SK-N-MC (cell line): ENCODE measurements at regions not wholly inside any gene's neighbourhood (a gene's known extent, or its start where the extent isn't known, plus 50 kb on each side); places are given as distances from the start of the nearest gene placed in this dataset.

Experiments used
- DNase-seq: peaks from one replicate; pipeline ENCODE4 v3.0.0-alpha.2; 2011; ENCODE audit warnings: low read depth, low spot score
- H3K27ac ChIP-seq: fragments of 200-600 bp; sonication (generic); 2 replicates; pipeline ENCODE4 v1.5.1; 2016; ENCODE audit warnings: mixed run types
- H3K36me3 ChIP-seq: fragments of 200-600 bp; sonication (generic); 2 replicates; pipeline ENCODE4 v1.6.1; 2017; ENCODE audit warnings: antibody characterized with exemption, low read length, mixed read lengths; ENCODE audit not compliant: insufficient read depth
- H3K4me3 ChIP-seq: fragments of 200-600 bp; sonication (generic); 2 replicates; pipeline ENCODE4 v1.5.1; 2016
- H3K9ac ChIP-seq: fragments of 200-600 bp; sonication (generic); 2 replicates; pipeline ENCODE4 v1.8.0; 2017; ENCODE audit warnings: mixed run types, mixed read lengths; ENCODE audit not compliant: insufficient read length
- H3K9me3 ChIP-seq: fragments of 200-600 bp; sonication (generic); 2 replicates; pipeline ENCODE4 v1.6.1; 2017; ENCODE audit warnings: low read depth, mild to moderate bottlenecking, antibody characterized with exemption, low read length, moderate library complexity, mixed read lengths
- EZH2 ChIP-seq: fragments of 200-600 bp; sonication (generic); IDR thresholded peaks from one replicate; pipeline ENCODE4 v1.6.1; 2017; ENCODE audit warnings: antibody characterized with exemption
- FOXP2 ChIP-seq: optimal IDR thresholded peaks from 2 replicates; pipeline ENCODE3; 2011; ENCODE audit warnings: mild to moderate bottlenecking, moderate library complexity; ENCODE audit not compliant: insufficient read depth; ENCODE audit errors: extremely low read length, control extremely low read depth
- POLR2AphosphoS5 ChIP-seq: IDR thresholded peaks from 2 replicates; pipeline ENCODE4 v1.6.1; 2012; ENCODE audit warnings: mild to moderate bottlenecking, low read depth, low read length, borderline replicate concordance

DNA sequence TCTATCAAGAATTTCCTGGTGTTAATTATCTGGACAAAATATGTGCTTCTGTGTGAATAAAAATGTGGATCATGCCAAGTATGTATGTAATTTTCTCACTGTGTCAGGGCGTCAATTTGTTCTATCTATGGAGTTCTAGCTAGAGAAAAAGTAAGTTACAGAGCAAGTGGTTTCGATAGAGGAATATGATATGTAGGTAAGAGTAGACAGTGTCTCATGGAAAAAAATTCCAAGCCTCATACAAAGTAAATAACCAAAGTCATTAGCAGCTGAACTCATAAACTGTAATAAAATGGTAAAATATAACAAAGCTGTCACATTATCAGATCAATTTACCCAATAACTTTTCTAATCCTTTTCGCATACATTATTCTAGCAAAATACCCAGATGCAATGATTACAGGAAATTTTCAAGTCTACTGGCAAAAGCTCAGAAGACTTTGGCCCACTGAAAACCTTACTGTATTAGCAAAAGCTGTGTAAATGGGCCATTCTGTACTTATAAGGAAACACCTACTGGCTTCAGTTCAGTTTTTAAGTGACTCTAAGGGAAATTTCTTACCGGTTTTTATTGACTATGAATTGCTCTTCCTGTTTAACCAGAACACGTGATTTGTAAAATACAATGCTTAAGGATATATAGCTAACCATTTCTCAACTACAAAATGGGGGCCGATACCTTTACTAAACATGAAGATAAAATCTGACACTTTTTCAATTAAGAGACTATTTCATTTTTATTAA is 121.0 kb upstream of the ARSJ start:
- H3K9me3 ChIP-seq, result no peaks in the 10 kb centered on the region
- no peaks in the 10 kb centered on the region for H3K36me3 ChIP-seq
- H3K27ac ChIP-seq, result peak overlapping the region; percentile 77
- peak overlapping the region; percentile 50; the same call in 1 of the 2 replicates for H3K4me3 ChIP-seq
- no peak for TF ChIP-seq POLR2AphosphoS5
- no peak for TF ChIP-seq EZH2
- TF ChIP-seq FOXP2, result no peak
- no peak overlapping the region for H3K9ac ChIP-seq
- no peak for DNase-seq

DNA sequence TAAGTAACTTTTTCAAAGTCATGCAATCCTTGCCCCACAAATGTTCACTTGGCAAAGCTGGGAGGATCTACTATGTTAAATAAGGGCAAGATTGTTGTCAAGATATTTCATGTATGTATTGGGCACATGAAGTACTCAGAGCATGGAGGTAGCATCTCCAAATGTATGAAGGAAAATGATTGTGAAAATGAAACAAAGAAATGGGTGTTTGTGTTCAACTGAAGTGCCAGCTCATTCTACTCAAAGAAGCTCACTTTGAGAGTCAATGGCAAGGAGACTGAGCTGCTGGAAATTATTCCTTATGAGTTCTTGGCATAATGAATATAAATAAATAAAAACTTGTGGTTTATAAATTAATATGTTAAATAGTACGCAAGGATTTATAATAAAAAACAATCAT is 124.5 kb upstream of the ARSJ start:
- TF ChIP-seq EZH2 (no peak), FOXP2 (no peak), POLR2AphosphoS5 (no peak)
- H3K36me3 ChIP-seq, result no peaks in the 10 kb centered on the region
- H3K4me3 ChIP-seq, result no peak overlapping the region
- no peak overlapping the region for H3K27ac ChIP-seq
- no peaks in the 10 kb centered on the region for H3K9me3 ChIP-seq
- H3K9ac ChIP-seq, result no peak overlapping the region
- DNase-seq, result no peak

- H3K4me3 ChIP-seq, result no peak overlapping the region
- H3K9me3 ChIP-seq, result no peaks in the 10 kb centered on the region
- H3K36me3 ChIP-seq, result no peaks in the 10 kb centered on the region
- peak overlapping the region; percentile 66 for H3K27ac ChIP-seq
- no peak for DNase-seq
- H3K9ac ChIP-seq, result no peak overlapping the region
- no peak for TF ChIP-seq FOXP2
- TF ChIP-seq EZH2, result no peak
- TF ChIP-seq POLR2AphosphoS5, result no peak
Measured at GRCh38 chr4:114108869-114109268, 129.4 kb upstream of the ARSJ start.

DNA sequence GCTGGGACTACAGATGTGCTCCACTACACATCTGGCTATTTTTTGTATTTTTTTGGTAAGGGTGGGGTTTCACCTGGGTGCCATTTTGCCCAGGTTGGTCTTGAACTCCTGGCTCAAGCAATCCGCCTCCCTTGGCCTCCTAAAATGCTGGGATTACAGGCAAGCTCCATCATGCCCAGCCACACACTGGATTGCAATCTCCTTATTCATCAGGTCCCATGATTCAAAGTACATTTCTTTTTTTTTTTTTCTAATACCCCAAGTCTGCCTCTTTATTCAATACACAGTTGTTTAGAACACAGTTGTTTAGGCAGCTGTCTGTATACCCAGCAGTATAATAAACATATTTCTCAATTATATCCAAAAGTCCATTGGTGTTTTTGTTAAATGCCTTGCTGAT is 130.3 kb upstream of the ARSJ start:
- TF ChIP-seq FOXP2 (no peak), POLR2AphosphoS5 (no peak), EZH2 (no peak)
- no peak overlapping the region for H3K4me3 ChIP-seq
- H3K9me3 ChIP-seq, result no peaks in the 10 kb centered on the region
- no peak for DNase-seq
- H3K36me3 ChIP-seq, result no peaks in the 10 kb centered on the region
- H3K9ac ChIP-seq, result no peak overlapping the region
- no peak overlapping the region for H3K27ac ChIP-seq

DNA sequence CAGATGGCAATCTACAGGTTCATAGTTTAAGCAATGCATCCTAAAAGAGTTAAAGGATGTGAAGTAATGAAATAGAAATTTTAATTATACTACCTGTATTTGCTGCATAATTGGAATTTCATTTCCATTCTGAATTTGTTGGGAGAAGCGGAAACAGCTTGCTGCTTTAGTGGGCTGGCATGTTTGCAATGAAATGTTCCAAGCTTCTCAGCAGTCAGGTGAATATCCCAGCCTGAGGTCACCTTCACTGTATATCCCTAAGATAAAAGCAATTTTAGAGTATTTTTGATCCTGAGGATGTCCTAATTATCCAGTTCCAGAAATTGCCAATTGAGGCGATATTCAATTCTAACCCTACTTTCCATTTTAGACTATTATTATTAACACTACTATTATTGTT is 136.1 kb upstream of the ARSJ start:
- Histone ChIP-seq H3K36me3 (no peaks in the 10 kb centered on the region), H3K4me3 (no peak overlapping the region), H3K9me3 (no peaks in the 10 kb centered on the region), H3K27ac (no peak overlapping the region), H3K9ac (no peak overlapping the region)
- TF ChIP-seq FOXP2 (no peak), POLR2AphosphoS5 (no peak)
- DNase-seq, result no peak

GRCh38 chr4:114116861-114117260 is 137.4 kb upstream of the ARSJ start:
- no peak for DNase-seq
- H3K27ac ChIP-seq, result no peak overlapping the region
- H3K36me3 ChIP-seq, result no peaks in the 10 kb centered on the region
- H3K4me3 ChIP-seq, result no peak overlapping the region
- H3K9me3 ChIP-seq, result no peaks in the 10 kb centered on the region
- H3K9ac ChIP-seq, result no peak overlapping the region
- TF ChIP-seq FOXP2 (no peak), EZH2 (no peak), POLR2AphosphoS5 (no peak)

DNA sequence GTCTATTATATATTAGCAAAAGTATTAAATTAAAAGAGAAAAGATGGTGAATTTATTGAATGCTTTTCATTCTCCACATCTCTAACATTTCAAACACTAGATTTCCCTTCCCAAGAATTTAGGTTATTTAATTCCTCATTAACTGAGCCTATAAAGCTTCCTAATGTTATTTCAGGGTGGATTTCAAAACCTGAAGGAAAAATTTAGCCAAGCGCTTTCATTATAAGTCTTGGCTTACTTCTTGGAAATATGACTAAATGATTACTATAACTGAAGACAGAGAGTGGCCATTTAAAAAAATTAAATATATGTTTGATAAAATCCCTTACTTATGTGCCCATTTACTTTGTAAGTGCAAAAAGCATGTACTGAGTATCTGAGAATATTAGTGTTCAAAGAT is 141.8 kb upstream of the ARSJ start:
- no peak overlapping the region for H3K4me3 ChIP-seq
- no peaks in the 10 kb centered on the region for H3K9me3 ChIP-seq
- no peak for DNase-seq
- no peaks in the 10 kb centered on the region for H3K36me3 ChIP-seq
- TF ChIP-seq FOXP2 (no peak), POLR2AphosphoS5 (no peak), EZH2 (no peak)
- no peak overlapping the region for H3K27ac ChIP-seq
- no peak overlapping the region for H3K9ac ChIP-seq

GRCh38 chr4:114132199-114132598 is 152.8 kb upstream of the ARSJ start:
- TF ChIP-seq EZH2, result no peak
- TF ChIP-seq FOXP2, result no peak
- TF ChIP-seq POLR2AphosphoS5, result no peak
- Histone ChIP-seq H3K27ac (no peak overlapping the region), H3K36me3 (no peaks in the 10 kb centered on the region), H3K4me3 (no peak overlapping the region), H3K9ac (no peak overlapping the region), H3K9me3 (no peaks in the 10 kb centered on the region)
- no peak for DNase-seq

- H3K27ac ChIP-seq, result no peak overlapping the region
- TF ChIP-seq POLR2AphosphoS5 (no peak), FOXP2 (no peak), EZH2 (no peak)
- H3K9me3 ChIP-seq, result no peaks in the 10 kb centered on the region
- H3K4me3 ChIP-seq, result no peak overlapping the region
- no peak overlapping the region for H3K9ac ChIP-seq
- no peaks in the 10 kb centered on the region for H3K36me3 ChIP-seq
- no peak for DNase-seq
Measured at GRCh38 chr4:114132830-114133229, 153.4 kb upstream of the ARSJ start.
